Astrocyte of the cerebellum (primary cell): ENCODE measurements at regions not wholly inside any gene's neighbourhood (a gene's known extent, or its start where the extent isn't known, plus 50 kb on each side); places are given as distances from the start of the nearest gene placed in this dataset.
A peak's percentile ranks its signal among the peaks of the same experiment; 100 is the strongest.

Source experiments
- DNase-seq: peaks from one replicate; pipeline ENCODE4 v3.0.0-alpha.2; 2011; ENCODE audit warnings: low read depth
- H3K4me3 ChIP-seq: 2 replicates; pipeline ENCODE4 v1.5.1; 2011; ENCODE audit warnings: mild to moderate bottlenecking, low read depth, low read length, moderate library complexity
- in situ Hi-C: cut with HindIII; loops from 2 replicates; pipeline ENCODE4 v1.10.0; 2017; ENCODE audit warnings: low sequenced_read_pairs
- TF ChIP-seq, protein P1 (sequence below): IDR thresholded peaks from 2 replicates; pipeline ENCODE4 v1.5.1; 2012; ENCODE audit warnings: low read length, low read depth, moderate library complexity, mild to moderate bottlenecking; ENCODE audit errors: missing control alignments

DNA sequence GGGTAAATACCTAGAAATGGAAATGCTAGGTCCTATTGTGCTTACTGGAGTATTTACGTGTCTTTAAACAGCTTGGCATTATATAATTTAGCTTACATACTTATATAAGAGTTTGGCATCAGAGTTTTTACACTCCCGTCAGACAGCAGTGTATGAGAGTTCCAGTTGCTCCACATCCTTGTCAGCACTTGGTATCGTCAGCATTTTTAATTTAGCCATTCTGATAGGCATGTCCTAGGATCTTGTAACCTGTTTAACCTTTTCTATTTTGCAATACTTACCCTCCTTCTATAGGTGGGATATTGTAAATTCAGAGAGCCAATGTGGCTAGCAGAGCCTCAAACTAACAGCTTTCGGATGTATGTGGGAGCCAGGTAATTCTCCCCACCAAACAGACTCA, 228.3 kb upstream of the EEF2KMT start:
- in situ Hi-C loops: no loop called here
- DNase-seq: no peak
- H3K4me3 ChIP-seq: no peak overlapping the region
- TF ChIP-seq, protein P1, sequence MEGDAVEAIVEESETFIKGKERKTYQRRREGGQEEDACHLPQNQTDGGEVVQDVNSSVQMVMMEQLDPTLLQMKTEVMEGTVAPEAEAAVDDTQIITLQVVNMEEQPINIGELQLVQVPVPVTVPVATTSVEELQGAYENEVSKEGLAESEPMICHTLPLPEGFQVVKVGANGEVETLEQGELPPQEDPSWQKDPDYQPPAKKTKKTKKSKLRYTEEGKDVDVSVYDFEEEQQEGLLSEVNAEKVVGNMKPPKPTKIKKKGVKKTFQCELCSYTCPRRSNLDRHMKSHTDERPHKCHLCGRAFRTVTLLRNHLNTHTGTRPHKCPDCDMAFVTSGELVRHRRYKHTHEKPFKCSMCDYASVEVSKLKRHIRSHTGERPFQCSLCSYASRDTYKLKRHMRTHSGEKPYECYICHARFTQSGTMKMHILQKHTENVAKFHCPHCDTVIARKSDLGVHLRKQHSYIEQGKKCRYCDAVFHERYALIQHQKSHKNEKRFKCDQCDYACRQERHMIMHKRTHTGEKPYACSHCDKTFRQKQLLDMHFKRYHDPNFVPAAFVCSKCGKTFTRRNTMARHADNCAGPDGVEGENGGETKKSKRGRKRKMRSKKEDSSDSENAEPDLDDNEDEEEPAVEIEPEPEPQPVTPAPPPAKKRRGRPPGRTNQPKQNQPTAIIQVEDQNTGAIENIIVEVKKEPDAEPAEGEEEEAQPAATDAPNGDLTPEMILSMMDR: no peak

DNA sequence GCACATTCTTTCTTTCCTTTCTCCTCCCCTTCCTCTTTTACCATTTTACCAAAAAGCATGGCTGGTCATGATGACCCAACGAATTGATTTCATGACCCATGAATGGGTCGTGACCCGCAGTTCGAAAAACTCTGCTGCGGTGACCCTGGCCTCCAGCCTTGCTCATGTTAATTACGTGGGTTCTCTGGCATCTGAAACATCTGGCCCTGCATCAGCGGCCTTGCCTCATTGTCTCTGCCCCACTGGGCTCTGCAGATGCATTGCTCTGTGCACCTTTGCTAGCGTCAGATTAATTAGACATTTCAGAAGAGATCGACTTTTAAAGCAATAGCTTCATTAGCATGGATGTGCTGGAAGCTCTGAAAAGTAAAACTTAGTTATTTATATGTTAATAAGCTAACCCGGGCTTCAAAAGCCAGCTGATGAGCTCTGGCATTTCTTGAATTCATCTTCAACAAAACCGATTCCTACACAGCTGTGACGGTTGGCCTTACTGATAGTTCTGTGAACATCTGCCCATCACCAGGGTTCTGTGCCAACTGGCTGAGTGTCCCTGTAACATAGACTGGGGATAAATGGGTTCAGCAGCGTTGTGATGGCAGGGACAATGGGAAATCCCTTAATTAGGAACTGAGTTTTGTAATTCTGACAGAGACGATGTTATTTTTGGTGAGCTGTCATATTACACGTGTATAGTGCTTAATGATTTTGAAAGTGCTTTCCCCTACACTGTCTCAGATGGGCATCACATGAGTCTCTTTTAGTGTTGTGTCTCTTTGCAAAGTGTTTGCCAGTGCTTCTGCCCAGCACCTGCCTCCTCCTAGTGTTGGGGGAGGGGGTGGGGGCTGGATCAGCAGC, 225.9 kb upstream of the EEF2KMT start:
- no peak for DNase-seq
- in situ Hi-C loops: no loop called here
- no peak overlapping the region for H3K4me3 ChIP-seq
- TF ChIP-seq, protein P1: no peak

DNA sequence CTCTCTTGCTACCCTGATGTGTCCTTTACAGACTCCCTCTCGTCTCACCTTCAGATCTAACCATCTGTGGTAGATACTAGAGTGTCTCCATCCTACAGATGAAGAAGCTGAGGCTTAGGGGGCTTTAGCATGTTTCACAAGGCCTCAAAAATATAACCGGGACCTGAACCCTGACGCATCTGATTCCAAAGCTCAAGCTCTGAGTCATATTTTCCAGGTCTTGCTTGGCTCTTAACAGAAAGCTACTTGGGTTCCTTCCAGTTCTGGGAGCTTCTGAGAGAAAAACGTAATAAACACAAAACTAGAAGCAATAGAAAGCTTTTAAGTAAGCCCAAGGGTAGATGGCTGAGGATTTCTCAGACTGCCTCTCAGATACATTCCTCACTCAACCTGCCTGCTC, 224.3 kb upstream of the EEF2KMT start:
- in situ Hi-C loops: no loop called here
- no peak overlapping the region for H3K4me3 ChIP-seq
- TF ChIP-seq, protein P1: no peak
- peak; percentile 73 for DNase-seq

DNA sequence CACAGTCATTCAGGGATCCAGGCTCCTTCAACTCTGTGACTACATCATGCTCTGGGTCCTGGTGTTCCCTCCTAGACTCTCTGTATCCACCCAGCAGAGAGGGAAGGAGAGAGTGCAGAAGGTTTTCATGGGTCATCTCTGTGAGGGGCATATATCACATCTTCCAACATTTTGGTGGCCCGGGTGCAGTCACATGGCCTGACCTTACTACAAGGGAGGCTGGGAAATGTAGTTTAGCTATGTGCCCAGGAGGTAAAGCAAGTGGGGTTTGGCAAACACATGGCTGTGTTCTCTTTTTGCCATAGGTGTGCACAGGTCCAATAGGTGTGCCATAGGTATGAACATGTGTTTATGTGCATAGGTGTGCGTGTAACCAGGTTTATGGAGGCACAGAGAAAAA, 222.2 kb upstream of the EEF2KMT start:
- TF ChIP-seq, protein P1: no peak
- in situ Hi-C loops: no loop called here
- no peak for DNase-seq
- no peak overlapping the region for H3K4me3 ChIP-seq

DNA sequence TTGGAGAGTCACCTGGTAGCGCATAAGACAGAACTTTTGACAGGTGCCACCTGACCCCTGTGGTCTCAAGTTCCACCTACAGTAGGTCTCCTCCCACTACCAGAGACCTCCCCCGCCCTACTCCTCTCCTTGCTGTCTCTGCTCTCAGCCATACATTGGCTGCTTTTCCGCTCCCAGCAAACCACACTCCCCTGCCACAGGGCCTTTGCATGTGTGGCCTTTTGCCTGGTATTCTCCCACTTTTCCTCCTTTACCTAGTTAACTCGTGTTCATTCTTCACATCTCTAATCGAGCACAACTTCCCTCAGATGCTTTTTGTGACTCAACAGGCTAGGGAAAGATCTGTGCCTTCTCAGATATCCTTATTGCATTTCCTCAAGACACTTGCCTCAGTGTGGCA, 218.3 kb upstream of the EEF2KMT start:
- in situ Hi-C loops: no loop called here
- TF ChIP-seq, protein P1: no peak
- no peak for DNase-seq
- no peak overlapping the region for H3K4me3 ChIP-seq

DNA sequence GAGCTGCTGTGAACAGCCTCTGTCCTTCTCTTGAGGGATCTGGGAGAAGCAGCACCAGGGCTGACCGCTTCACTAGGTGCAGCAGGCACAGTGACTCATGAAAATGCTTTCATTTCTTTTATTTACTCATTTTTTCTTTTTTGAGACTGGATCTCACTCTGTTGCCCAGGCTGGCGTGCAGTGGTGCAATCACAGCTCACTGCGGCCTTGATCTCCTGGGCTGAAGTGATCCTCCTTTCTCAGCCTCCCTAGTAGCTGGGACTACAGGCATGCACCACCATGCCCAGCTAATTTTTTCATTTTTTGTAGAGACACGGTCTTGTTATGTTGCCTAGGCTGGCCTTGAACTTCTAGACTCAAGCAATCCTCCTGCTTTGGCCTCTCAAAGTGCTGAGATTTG, 216.8 kb upstream of the EEF2KMT start:
- H3K4me3 ChIP-seq: no peak overlapping the region

More for the DNA sequence above, 216.8 kb upstream of the EEF2KMT start:
- in situ Hi-C loops: no loop called here
- TF ChIP-seq, protein P1: no peak
- no peak for DNase-seq
